ENCODE measurements at regions not wholly inside any gene's neighbourhood (a gene's known extent, or its start where the extent isn't known, plus 50 kb on each side); places are given as distances from the start of the nearest gene placed in this dataset.

GRCh38 chr1:57908147-57908890 is 484.5 kb upstream of the DAB1 start:
- no peak for DNase-seq

DNA sequence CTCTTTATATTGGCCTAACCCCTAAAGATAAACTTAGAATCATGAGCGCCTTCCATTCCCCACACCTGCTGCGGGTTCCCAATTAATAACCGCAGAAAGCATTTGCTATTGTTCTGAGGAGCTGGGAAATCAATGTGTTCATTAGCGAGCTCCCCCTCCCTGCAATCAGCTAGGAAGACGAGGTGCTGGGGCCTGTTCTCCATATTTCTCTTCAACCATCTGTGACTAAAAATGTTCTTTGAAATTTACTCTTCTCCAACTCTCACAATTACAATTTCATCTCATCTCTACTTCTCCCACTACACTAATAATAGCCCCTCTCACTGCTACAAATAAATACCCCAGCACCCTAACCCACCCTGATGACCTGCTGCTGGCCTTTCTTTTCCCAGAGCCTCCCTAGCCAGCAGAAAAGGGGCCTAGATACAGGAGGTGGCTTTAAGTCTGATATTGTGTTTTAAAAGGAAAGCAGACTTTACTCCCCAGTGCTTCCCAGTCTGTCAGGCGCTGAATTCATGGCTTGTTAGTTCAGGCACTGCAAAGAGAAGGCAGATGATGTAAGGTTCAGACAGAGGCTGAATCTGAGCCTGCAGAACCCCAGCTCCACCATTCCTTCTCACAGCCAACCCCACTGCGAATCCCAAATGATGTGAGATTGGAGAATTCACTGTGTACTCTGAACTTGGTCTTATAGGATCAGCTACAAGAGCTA is 477.5 kb upstream of the DAB1 start:
- no peak for DNase-seq

DNA sequence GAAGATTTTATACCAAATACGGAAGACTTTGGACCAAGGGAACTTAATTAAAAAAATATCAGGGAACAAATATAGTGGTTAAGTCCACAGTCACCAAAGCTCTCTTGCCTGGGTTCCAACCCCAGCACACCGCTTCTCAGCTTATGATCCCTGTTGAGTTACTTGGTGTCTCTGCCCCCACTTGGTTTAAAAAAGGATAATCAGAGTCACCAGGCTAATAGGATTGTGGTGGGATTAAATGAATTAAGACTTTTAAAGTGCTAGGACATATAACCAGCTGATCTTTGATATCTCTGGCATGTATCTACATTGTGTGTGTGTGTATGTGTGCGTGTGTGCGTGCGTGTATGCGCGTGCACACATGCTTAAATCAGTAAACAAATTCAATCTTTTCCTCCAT is 474.7 kb upstream of the DAB1 start:
- no peak for DNase-seq

DNA sequence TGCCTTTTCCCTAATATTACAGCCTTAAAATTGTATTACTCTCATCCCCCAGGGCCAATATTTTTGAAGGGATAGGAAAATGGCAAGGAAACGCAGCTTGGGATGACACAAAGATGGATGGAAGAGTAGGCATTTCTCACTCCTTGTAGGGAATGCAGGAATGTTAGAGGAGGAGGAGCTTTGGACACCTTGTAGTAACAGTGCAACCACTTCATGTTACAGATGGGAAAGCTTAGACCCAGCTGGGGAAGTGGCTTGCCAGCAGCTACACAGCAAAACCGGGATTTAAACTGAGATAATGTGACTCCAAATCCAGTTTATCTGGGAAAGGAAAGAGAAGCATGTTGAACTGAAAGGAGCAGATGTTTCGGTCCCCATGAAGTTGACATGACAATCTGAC is 473.7 kb upstream of the DAB1 start:
- no peak for DNase-seq

DNA sequence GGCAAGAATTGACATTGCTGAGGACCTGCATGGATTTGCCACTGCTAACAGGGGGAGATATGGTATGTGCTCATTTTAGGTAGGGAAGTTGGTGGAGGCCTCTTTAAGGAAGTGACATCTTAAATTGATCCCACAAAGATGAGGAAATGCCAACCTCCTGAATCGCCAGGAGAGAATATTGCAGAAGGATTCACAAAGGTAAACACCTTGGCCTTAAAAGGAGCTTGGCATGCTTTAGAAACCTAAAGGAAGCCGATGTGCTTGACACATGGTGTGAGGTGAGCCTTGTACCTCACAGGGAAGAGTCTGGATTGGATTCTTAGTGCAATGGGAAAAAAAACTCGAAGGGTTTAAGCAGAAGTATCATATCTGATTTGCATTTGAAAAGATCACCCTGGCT is 470.5 kb upstream of the DAB1 start:
- DNase-seq = no peak

DNA sequence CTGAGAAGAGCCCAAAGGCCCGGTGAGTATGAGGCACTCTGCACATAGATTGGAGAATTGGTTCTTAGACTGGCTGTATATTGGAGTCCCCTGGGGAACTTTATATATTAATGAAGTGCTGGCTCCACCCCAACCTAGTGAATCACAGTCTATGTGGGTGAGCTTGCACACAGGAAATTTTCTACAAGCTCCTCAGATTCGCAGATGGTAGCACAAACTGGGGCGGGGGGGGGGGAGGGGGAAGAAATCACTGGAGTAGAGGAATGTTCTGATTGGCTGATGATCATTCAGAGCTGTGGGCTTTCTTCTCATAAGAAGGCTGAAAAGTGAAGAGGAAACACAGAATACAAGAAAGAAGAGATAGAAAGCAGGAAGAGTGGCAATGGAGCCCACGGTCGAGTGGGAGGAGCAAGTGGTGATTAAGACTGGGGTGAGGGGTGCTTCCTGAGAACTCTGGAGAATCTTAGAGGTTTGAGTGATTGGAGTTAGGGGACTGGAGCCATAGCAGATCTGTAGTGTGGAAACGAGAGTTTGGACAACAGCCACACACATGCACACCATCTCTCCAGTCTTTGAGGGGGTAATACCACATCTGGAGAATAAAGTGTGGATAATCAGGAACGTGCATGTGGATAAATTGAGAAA is 465.9 kb upstream of the DAB1 start:
- no peak for DNase-seq

- no peak for DNase-seq
Measured at GRCh38 chr1:57887964-57888491, 464.2 kb upstream of the DAB1 start.

- DNase-seq = no peak
Measured at GRCh38 chr1:57886376-57886775, 462.5 kb upstream of the DAB1 start.

- no peak for DNase-seq
Measured at GRCh38 chr1:57883642-57883995, 459.8 kb upstream of the DAB1 start.

- DNase-seq = no peak
Measured at GRCh38 chr1:57882934-57883641, 459.2 kb upstream of the DAB1 start.

DNA sequence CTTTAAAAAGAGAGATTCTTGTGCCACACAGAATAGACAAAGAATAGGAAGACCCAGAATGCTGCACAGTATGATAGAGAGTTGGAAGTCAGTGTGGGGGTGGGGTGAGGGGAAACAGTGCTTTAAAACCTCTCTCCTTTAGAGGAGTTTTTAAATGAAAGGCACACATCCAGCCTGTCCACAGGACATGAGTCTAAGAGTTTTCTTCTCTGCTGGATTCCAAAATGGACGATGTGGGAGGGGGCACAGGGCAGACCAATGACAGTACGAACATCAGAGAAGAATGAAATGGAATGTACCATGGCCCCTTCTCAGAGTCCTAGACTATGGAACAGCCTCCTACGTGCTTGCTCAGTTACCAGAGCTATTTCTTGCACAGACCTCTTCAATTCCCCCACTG is 458.2 kb upstream of the DAB1 start:
- no peak for DNase-seq

DNA sequence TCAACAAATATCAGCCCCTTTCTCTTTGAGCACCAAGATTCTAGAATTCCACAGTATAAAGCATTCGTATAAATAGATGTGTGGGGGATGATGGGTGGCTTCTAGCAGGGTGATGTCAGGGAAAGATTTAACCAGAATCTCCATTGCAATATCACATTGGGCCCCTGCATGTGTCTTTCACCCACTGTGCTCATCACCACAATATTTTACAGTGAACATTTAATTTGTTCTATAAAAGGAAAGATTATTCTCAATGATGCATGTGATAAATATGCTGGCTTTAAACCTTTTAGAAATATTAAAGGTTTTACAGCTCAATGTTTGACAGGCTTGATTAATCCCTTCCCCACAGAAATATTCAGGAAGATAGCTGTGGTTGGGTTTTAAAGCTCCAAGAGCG is 457.8 kb upstream of the DAB1 start:
- DNase-seq = no peak

DNA sequence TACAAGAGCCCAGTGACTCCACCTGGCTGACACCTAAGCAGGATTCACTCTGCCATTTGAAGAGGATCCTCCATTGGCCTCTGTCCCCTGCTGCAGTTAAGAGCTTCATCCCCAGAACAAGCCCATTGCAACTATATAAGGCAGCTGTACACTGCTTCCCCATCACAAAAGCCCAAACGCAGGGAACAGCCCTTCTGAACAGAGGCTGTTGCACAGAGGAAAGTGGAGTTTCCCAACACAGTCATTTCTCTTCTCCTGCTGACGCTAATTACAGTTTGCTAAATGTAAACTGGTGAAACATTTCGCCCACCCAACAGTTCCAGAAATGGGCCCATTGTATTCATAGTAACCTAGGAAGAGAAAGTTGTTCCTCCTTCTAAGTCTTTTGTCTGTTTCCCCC is 455.8 kb upstream of the DAB1 start:
- DNase-seq = no peak

- no peak for DNase-seq
Measured at GRCh38 chr1:57874418-57874877, 450.6 kb upstream of the DAB1 start.

- no peak for DNase-seq
Measured at GRCh38 chr1:57872913-57873312, 449.1 kb upstream of the DAB1 start.

- no peak for DNase-seq
Measured at GRCh38 chr1:57868908-57869307, 445.0 kb upstream of the DAB1 start.

- no peak for DNase-seq
Measured at GRCh38 chr1:57868239-57868638, 444.4 kb upstream of the DAB1 start.

GRCh38 chr1:57866998-57867397 is 443.1 kb upstream of the DAB1 start:
- DNase-seq = no peak

- DNase-seq = no peak
Measured at GRCh38 chr1:57860931-57861565, 437.2 kb upstream of the DAB1 start.

GRCh38 chr1:57860325-57860724 is 436.5 kb upstream of the DAB1 start:
- no peak for DNase-seq

DNA sequence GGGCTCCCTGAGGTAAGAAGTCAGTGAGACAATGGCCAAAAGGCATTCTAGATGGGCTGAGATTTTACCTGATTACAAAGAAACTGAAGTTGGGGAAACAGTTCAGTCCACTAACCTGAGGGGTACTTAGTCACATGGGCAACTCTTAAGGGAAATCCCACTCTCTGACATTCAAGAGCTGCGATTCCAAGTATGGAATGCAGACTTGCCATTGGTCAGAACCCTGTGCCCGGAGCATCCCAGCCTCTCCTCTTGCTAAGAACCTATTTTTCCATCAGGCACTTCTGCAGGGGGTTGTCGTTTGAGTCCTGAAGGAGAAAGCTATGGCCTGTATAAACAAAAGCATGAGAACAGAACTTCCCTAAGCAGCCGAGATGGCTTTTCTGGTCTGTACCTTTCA is 434.9 kb upstream of the DAB1 start:
- no peak for DNase-seq

DNA sequence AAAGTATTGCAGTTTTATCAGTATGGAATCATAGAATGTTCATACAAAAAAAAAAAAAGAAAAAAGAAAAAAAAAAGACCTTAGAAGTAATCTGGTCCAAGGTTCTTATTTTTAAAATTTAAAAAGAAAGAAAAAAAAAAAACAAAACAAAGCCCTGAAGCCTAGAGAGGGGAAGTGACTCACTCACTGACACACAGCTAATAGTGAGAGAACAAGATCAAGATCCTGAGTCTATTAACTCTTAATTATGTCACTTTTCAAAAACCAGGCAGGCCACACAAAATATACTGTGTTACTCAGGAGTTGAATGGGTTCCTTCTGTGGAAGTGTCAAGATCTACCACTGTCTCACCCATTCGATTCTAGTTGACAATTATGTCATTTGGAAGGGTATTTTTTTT is 433.9 kb upstream of the DAB1 start:
- no peak for DNase-seq

GRCh38 chr1:57854436-57854835 is 430.6 kb upstream of the DAB1 start:
- DNase-seq = no peak

Measured in activated CD4-positive, alpha-beta T cell treated with anti-CD3 and anti-CD28 coated beads, Interleukin-2, Interleukin-6, amounts not matched to agents 100 ng/mL and 50 ng/mL, durations not matched to agents 16 hours and 8 hours (primary cell).